ENCODE measurements at regions not wholly inside any gene's neighbourhood (a gene's known extent, or its start where the extent isn't known, plus 50 kb on each side); places are given as distances from the start of the nearest gene placed in this dataset.
A peak's percentile ranks its signal among the peaks of the same experiment; 100 is the strongest.
"Not testable (repeated sequence)": the region's sequence is repeated elsewhere in the genome, so short reads cannot be mapped to it uniquely, and the experiment has no call there.

- H3K27ac ChIP-seq = no peak overlapping the region
- TF ChIP-seq ZFX (IDR thresholded peaks at IDR 0.05; ENCODE audit: borderline replicate concordance) = no peak
- TF ChIP-seq, protein P1, sequence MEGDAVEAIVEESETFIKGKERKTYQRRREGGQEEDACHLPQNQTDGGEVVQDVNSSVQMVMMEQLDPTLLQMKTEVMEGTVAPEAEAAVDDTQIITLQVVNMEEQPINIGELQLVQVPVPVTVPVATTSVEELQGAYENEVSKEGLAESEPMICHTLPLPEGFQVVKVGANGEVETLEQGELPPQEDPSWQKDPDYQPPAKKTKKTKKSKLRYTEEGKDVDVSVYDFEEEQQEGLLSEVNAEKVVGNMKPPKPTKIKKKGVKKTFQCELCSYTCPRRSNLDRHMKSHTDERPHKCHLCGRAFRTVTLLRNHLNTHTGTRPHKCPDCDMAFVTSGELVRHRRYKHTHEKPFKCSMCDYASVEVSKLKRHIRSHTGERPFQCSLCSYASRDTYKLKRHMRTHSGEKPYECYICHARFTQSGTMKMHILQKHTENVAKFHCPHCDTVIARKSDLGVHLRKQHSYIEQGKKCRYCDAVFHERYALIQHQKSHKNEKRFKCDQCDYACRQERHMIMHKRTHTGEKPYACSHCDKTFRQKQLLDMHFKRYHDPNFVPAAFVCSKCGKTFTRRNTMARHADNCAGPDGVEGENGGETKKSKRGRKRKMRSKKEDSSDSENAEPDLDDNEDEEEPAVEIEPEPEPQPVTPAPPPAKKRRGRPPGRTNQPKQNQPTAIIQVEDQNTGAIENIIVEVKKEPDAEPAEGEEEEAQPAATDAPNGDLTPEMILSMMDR (IDR thresholded peaks at IDR 0.05) = no peak
Measured at GRCh38 chr9:75282047-75282446, 193.7 kb downstream of the OSTF1 start.

- TF ChIP-seq, protein P1 (IDR thresholded peaks at IDR 0.05) = no peak
- no peak for TF ChIP-seq ZFX (IDR thresholded peaks at IDR 0.05; ENCODE audit: borderline replicate concordance)
Measured at GRCh38 chr9:75289332-75289731, 201.0 kb downstream of the OSTF1 start.

GRCh38 chr9:75299324-75299723 lies 211.0 kb downstream of the OSTF1 start:
- H3K27ac ChIP-seq = no peak overlapping the region
- no peak for TF ChIP-seq ZFX (IDR thresholded peaks at IDR 0.05; ENCODE audit: borderline replicate concordance)
- TF ChIP-seq, protein P1 (IDR thresholded peaks at IDR 0.05) = peak; percentile 14; the same call in 1 of the 2 replicates

More at GRCh38 chr9:75289332-75289731, 201.0 kb downstream of the OSTF1 start:
- no peak overlapping the region for H3K27ac ChIP-seq

DNA sequence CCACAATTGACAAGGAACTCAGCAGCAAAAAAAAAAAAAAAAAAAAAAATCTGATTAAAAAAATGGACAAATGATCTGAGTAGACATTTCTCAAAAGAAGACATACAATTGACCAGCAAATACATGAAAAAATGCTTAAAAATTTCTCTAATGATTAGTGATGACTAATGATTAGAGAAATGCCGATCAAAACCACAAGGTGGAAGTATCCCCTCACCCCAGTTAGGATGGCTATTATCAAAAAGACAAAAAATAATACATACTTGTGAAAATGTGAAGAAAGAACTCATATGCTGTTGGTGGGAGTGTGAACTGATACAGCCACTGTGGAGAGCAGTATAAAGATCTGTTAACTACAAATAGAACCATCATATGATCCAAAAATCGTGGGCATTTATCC lies 245.3 kb downstream of the OSTF1 start:
- no peak overlapping the region for H3K27ac ChIP-seq
- no peak for TF ChIP-seq ZFX (IDR thresholded peaks at IDR 0.05; ENCODE audit: borderline replicate concordance)
- TF ChIP-seq, protein P1 (IDR thresholded peaks at IDR 0.05) = no peak; the same call in 1 of the 2 replicates

DNA sequence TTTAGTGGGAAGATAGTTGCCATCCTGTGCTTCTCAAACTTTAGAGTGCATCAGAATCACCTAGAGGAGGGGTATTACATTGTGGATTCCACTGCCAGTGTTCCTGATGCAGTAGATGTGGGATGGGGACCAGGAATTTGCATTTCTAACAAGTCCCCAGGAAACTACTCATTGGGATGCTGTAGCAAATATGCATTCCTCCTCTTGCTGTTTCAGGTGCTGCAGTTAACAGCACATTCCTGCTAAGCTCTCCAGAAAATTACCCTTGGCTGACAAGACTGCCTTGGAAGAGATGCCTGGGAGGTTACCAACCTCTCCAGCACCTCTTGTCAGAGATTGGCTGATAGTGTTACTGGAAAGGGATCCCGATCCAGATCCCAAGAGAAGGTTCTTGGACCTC lies 270.5 kb downstream of the OSTF1 start:
- H3K27ac ChIP-seq = no peak overlapping the region
- TF ChIP-seq, protein P1 (IDR thresholded peaks at IDR 0.05) = no peak
- TF ChIP-seq ZFX (IDR thresholded peaks at IDR 0.05; ENCODE audit: borderline replicate concordance) = no peak

DNA sequence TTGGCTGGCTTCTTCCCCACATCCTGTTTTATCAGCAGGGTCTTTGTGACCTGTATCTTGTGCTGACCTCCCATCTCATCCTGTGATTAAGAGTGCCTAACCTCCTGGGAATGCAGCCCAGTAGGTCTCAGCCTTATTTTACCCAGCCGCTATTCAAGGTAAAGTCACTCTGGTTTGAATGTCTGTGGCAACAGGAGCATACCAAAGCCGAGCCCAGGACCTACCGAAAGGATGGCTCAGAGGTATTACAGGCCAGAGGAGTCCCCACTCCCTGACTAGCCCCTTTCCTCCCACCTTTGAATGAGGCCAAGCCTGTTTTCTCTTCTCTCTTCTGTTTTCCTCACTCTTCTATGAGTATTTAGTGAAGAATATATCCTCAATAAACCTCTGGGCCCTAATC lies 271.3 kb downstream of the OSTF1 start:
- no peak for TF ChIP-seq ZFX (IDR thresholded peaks at IDR 0.05; ENCODE audit: borderline replicate concordance)
- TF ChIP-seq, protein P1 (IDR thresholded peaks at IDR 0.05) = no peak
- no peak overlapping the region for H3K27ac ChIP-seq

- TF ChIP-seq, protein P1 (IDR thresholded peaks at IDR 0.05) = no peak
- TF ChIP-seq ZFX (IDR thresholded peaks at IDR 0.05; ENCODE audit: borderline replicate concordance) = no peak
- H3K27ac ChIP-seq = no peak overlapping the region
Measured at GRCh38 chr9:75360252-75360651, 271.9 kb downstream of the OSTF1 start.

DNA sequence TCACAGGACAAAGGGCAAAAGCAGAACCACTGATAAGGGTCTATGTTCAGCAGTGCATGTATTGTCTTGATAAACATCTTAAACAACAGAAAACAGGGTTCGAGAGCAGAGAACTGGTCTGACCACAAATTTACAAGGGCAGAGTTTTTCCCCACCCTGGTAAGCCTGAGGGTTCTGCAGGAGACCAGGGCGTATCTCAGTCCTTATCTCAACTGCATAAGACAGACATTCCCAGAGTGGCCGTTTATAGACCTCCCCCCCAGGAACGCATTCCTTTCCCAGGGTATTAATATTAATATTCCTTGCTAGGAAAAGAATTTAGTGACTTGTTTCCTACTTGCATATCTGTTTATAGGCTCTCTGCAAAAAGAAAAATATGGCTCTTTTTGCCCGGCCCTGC lies 274.1 kb downstream of the OSTF1 start:
- not testable (repeated sequence) for H3K27ac ChIP-seq
